Gastrocnemius medialis (tissue), 4 donors: ENCODE measurements at regions not wholly inside any gene's neighbourhood (a gene's known extent, or its start where the extent isn't known, plus 50 kb on each side); places are given as distances from the start of the nearest gene placed in this dataset.
"Not testable (repeated sequence)": the region's sequence is repeated elsewhere in the genome, so short reads cannot be mapped to it uniquely, and the experiment has no call there.

ENCODE experiments used
- CTCF ChIP-seq, 5 experiments: fragments of 450-650 bp in 3 of 5; fragments of 200-600 bp in 2 of 5; sonication (generic) in 2 of 5; IDR thresholded peaks in 4 of 5; conservative IDR thresholded peaks in 1 of 5; 1 replicate in 4 of 5; 2 replicates in 1 of 5; pipeline ENCODE4 v1.5.1; 2016 to 2019; ENCODE audit warnings: antibody characterized with exemption in 5 of 5, mild to moderate bottlenecking in 3 of 5, moderate library complexity in 3 of 5
- POLR2A ChIP-seq, 2 donors: fragments of 450-650 bp; IDR thresholded peaks; one replicate each; pipeline ENCODE4 v1.6.1; 2017; ENCODE audit warnings: antibody characterized with exemption in 2 of 2, mild to moderate bottlenecking in 2 of 2, moderate library complexity in 2 of 2

GRCh38 chr3:61434901-61435300 lies 126.5 kb upstream of the PTPRG start:
- TF ChIP-seq CTCF (IDR thresholded peaks at IDR 0.05 in 4 of 5, conservative IDR thresholded peaks at IDR 0.05 in 1 of 5); POLR2A (IDR thresholded peaks at IDR 0.05): not testable (repeated sequence)
